ENCODE measurements at regions not wholly inside any gene's neighbourhood (a gene's known extent, or its start where the extent isn't known, plus 50 kb on each side); places are given as distances from the start of the nearest gene placed in this dataset.

GRCh38 chr2:57987835-57988573 lies 58.6 kb upstream of the VRK2 start:
- TF ChIP-seq CTCF (IDR thresholded peaks at IDR 0.05) (no peak), POLR2A (IDR thresholded peaks at IDR 0.05) (no peak)

Data from ovary (tissue), 3 donors.